WTC11 (cell line): ENCODE measurements at regions not wholly inside any gene's neighbourhood (a gene's known extent, or its start where the extent isn't known, plus 50 kb on each side); places are given as distances from the start of the nearest gene placed in this dataset.

Source experiments
- ATAC-seq: fragments of 200-7000 bp; cut with Tn5 transposase; 2 replicates; pipeline ENCODE4 v1.10.0; 2021; ENCODE audit warnings: mild to moderate bottlenecking, moderate library complexity
- CTCF ChIA-PET: fragments of 300-600 bp; sonication (Branson Sonifier 250); formaldehyde crosslinking; loops from one replicate; lab custom pipeline; 2021; ENCODE audit warnings: antibody characterized with exemption; lab: Charles Lee
- POLR2A ChIA-PET: fragments of 350-600 bp; sonication (Branson Sonifier 250); formaldehyde crosslinking; loops from one replicate; lab custom pipeline; 2021; ENCODE audit warnings: antibody characterized with exemption; lab: Charles Lee
- DNase-seq: peaks from one replicate; pipeline ENCODE4 v3.0.0; 2021; ENCODE audit warnings: low spot score
- H3K27ac Mint-ChIP-seq: 2 replicates; pipeline ENCODE4 v1.8.0; 2021; ENCODE audit warnings: mixed read lengths
- H3K27me3 Mint-ChIP-seq: 2 replicates; pipeline ENCODE4 v1.8.0; 2021; ENCODE audit warnings: low read depth, mild to moderate bottlenecking, moderate library complexity, mixed read lengths
- H3K36me3 Mint-ChIP-seq: 2 replicates; pipeline ENCODE4 v1.8.0; 2021; ENCODE audit warnings: mixed read lengths
- H3K4me1 Mint-ChIP-seq: 2 replicates; pipeline ENCODE4 v1.8.0; 2022; ENCODE audit warnings: mixed read lengths
- H3K4me3 Mint-ChIP-seq: 2 replicates; pipeline ENCODE4 v1.8.0; 2021; ENCODE audit warnings: mild to moderate bottlenecking, moderate library complexity, mixed read lengths
- H3K9me3 Mint-ChIP-seq: 2 replicates; pipeline ENCODE4 v1.8.0; 2021; ENCODE audit warnings: mixed read lengths
- AFF4 ChIP-seq: sonication (generic); formaldehyde crosslinking; IDR thresholded peaks from 2 replicates; pipeline ENCODE4 v1.8.1; 2023; ENCODE audit warnings: mild to moderate bottlenecking, missing genetic modification reagents, borderline replicate concordance
- ATF1 ChIP-seq: sonication (generic); formaldehyde crosslinking; IDR thresholded peaks from 2 replicates; pipeline ENCODE4 v1.8.1; 2023; ENCODE audit warnings: mild to moderate bottlenecking, moderate library complexity, missing genetic modification reagents
- ATF3 ChIP-seq: sonication (generic); formaldehyde crosslinking; conservative IDR thresholded peaks from 2 replicates; pipeline ENCODE4 v1.8.1; 2022; ENCODE audit warnings: mild to moderate bottlenecking, missing genetic modification reagents
- CREB1 ChIP-seq: sonication (generic); formaldehyde crosslinking; IDR thresholded peaks from 2 replicates; pipeline ENCODE4 v1.8.0; 2023; ENCODE audit warnings: mild to moderate bottlenecking, missing genetic modification reagents
- CREM ChIP-seq: sonication (generic); formaldehyde crosslinking; IDR thresholded peaks from 2 replicates; pipeline ENCODE4 v1.8.1; 2022; ENCODE audit warnings: mild to moderate bottlenecking, missing genetic modification reagents, moderate library complexity
- ELF4 ChIP-seq: sonication (generic); formaldehyde crosslinking; IDR thresholded peaks from 2 replicates; pipeline ENCODE4 v1.8.1; 2022; ENCODE audit warnings: low read depth, mild to moderate bottlenecking, moderate library complexity, missing genetic modification reagents
- ETV6 ChIP-seq: sonication (generic); formaldehyde crosslinking; IDR thresholded peaks from 2 replicates; pipeline ENCODE4 v1.8.1; 2022; ENCODE audit warnings: mild to moderate bottlenecking, missing genetic modification reagents
- GRHL2 ChIP-seq: fragments of 250-450 bp; sonication (Bioruptor Pico); IDR thresholded peaks from 2 replicates; pipeline ENCODE4 v1.8.0; 2022; ENCODE audit warnings: mild to moderate bottlenecking, moderate library complexity; ENCODE audit not compliant: insufficient replicate concordance, severe bottlenecking
- HMGA2 ChIP-seq: fragments of 250-450 bp; sonication (Bioruptor Pico); IDR thresholded peaks from 2 replicates; pipeline ENCODE4 v1.4.0; 2021; ENCODE audit warnings: mild to moderate bottlenecking, moderate library complexity
- HMGXB4 ChIP-seq: sonication (generic); formaldehyde crosslinking; IDR thresholded peaks from 2 replicates; pipeline ENCODE4 v1.8.1; 2023; ENCODE audit warnings: mild to moderate bottlenecking, moderate library complexity, missing genetic modification reagents
- MYBL2 ChIP-seq: sonication (generic); formaldehyde crosslinking; IDR thresholded peaks from 2 replicates; pipeline ENCODE4 v1.8.1; 2023; ENCODE audit warnings: mild to moderate bottlenecking, moderate library complexity, missing genetic modification reagents
- NFE2L1 ChIP-seq: sonication (generic); formaldehyde crosslinking; IDR thresholded peaks from 2 replicates; pipeline ENCODE4 v1.8.1; 2023; ENCODE audit warnings: missing genetic modification reagents
- NFYB ChIP-seq: sonication (generic); formaldehyde crosslinking; conservative IDR thresholded peaks from 2 replicates; pipeline ENCODE4 v1.8.0; 2022; ENCODE audit warnings: low read depth, missing genetic modification reagents
- PRRX2 ChIP-seq: fragments of 250-450 bp; sonication (Bioruptor Pico); IDR thresholded peaks from 2 replicates; pipeline ENCODE4 v1.8.0; 2021; ENCODE audit warnings: mild to moderate bottlenecking
- RELA ChIP-seq: sonication (generic); formaldehyde crosslinking; IDR thresholded peaks from 2 replicates; pipeline ENCODE4 v1.8.1; 2022; ENCODE audit warnings: missing genetic modification reagents, mild to moderate bottlenecking, borderline replicate concordance
- RORB ChIP-seq: fragments of 250-450 bp; sonication (Bioruptor Pico); IDR thresholded peaks from 2 replicates; pipeline ENCODE4 v1.9.0; 2021; ENCODE audit warnings: mild to moderate bottlenecking
- SMAD4 ChIP-seq: sonication (generic); formaldehyde crosslinking; IDR thresholded peaks from 2 replicates; pipeline ENCODE4 v1.8.0; 2022; ENCODE audit warnings: mild to moderate bottlenecking, missing genetic modification reagents
- SOX15 ChIP-seq: fragments of 250-450 bp; sonication (Bioruptor Pico); IDR thresholded peaks from 2 replicates; pipeline ENCODE4 v1.9.0; 2021; ENCODE audit warnings: mild to moderate bottlenecking
- ZNF219 ChIP-seq: sonication (generic); formaldehyde crosslinking; IDR thresholded peaks from 2 replicates; pipeline ENCODE4 v1.8.0; 2023; ENCODE audit warnings: missing genetic modification reagents, mild to moderate bottlenecking, borderline replicate concordance
- ZNF396 ChIP-seq: fragments of 250-450 bp; sonication (Bioruptor Pico); IDR thresholded peaks from 2 replicates; pipeline ENCODE4 v1.8.0; 2021; ENCODE audit warnings: mild to moderate bottlenecking, moderate library complexity, borderline replicate concordance
- ZNF512 ChIP-seq: sonication (generic); formaldehyde crosslinking; IDR thresholded peaks from 2 replicates; pipeline ENCODE4 v1.8.1; 2022; ENCODE audit warnings: missing genetic modification reagents, borderline replicate concordance
- ZNF671 ChIP-seq: fragments of 250-450 bp; sonication (Bioruptor Pico); IDR thresholded peaks from 2 replicates; pipeline ENCODE4 v1.8.0; 2021; ENCODE audit warnings: mild to moderate bottlenecking
- TF ChIP-seq, protein P1 (sequence below): sonication (generic); formaldehyde crosslinking; IDR thresholded peaks from 2 replicates; pipeline ENCODE4 v1.8.1; 2023; ENCODE audit warnings: mild to moderate bottlenecking, missing genetic modification reagents, moderate library complexity
- TF ChIP-seq, protein P2 (sequence below): fragments of 250-450 bp; sonication (Bioruptor Pico); IDR thresholded peaks from 2 replicates; pipeline ENCODE4 v1.8.0; 2021; ENCODE audit warnings: mild to moderate bottlenecking
- TF ChIP-seq, protein P3 (sequence below): sonication (generic); formaldehyde crosslinking; IDR thresholded peaks from 2 replicates; pipeline ENCODE4 v1.8.1; 2022; ENCODE audit warnings: mild to moderate bottlenecking, missing genetic modification reagents, moderate library complexity, borderline replicate concordance

DNA sequence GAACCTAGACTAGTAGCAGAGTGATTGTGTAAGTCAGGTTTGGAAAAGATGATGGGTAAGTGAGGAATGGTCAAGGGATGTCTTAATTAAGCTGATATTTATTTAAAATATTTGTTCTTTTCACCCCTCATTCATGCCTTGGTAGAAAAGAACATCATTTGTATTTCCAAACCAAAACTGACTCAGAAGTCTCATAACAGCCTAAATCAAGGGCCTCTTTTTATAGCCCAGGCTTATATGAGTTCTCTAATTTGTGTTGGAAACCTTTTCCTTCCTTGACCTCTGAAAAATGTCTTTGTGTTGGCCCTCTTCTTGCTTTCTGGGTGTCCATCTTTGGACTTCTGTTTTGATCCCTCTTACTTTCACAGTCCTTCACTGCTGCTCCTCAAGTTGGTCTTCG lies 1428.2 kb downstream of the MRPL39 start (continued):
- TF ChIP-seq, protein P1, sequence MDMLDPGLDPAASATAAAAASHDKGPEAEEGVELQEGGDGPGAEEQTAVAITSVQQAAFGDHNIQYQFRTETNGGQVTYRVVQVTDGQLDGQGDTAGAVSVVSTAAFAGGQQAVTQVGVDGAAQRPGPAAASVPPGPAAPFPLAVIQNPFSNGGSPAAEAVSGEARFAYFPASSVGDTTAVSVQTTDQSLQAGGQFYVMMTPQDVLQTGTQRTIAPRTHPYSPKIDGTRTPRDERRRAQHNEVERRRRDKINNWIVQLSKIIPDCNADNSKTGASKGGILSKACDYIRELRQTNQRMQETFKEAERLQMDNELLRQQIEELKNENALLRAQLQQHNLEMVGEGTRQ (CRISPR knock-in tag), result no peak

DNA sequence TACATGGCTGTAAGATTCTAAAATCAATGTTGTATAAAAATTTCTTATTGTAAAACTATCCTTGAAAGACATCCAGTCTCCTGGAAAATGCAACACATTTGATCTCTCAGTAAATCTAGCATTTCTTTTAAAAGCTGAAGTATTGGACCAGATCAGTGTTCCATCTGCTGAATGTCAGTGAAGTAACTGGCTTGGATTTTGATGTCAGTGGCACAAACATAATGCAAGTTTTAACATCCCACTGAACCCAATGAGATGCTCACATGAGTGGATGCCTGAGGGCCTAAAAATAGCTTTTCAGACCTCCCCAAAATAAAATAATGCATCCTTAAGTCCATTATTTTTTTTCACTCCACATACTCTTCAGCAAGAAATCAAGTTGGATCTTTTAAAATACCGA lies 1432.2 kb downstream of the MRPL39 start:
- ATAC-seq, result no peak
- TF ChIP-seq SMAD4 (no peak), ZNF512 (CRISPR knock-in tag) (no peak), GRHL2 (CRISPR knock-in tag) (no peak), SOX15 (CRISPR knock-in tag) (no peak), HMGXB4 (no peak), RORB (CRISPR knock-in tag) (no peak), RELA (CRISPR knock-in tag) (no peak), HMGA2 (CRISPR knock-in tag) (no peak), ETV6 (no peak), ATF3 (CRISPR knock-in tag) (no peak), AFF4 (CRISPR knock-in tag) (no peak)
- TF ChIP-seq, protein P2, sequence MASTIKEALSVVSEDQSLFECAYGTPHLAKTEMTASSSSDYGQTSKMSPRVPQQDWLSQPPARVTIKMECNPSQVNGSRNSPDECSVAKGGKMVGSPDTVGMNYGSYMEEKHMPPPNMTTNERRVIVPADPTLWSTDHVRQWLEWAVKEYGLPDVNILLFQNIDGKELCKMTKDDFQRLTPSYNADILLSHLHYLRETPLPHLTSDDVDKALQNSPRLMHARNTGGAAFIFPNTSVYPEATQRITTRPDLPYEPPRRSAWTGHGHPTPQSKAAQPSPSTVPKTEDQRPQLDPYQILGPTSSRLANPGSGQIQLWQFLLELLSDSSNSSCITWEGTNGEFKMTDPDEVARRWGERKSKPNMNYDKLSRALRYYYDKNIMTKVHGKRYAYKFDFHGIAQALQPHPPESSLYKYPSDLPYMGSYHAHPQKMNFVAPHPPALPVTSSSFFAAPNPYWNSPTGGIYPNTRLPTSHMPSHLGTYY (CRISPR knock-in tag), result no peak
- TF ChIP-seq, all 79 proteins: peak for 0
- no peak for DNase-seq
- no peak overlapping the region for H3K27ac Mint-ChIP-seq
- H3K4me3 Mint-ChIP-seq, result no peak overlapping the region
- ChIA-PET CTCF (no interaction called here), POLR2A (no interaction called here)
- no peaks in the 10 kb centered on the region for H3K4me1 Mint-ChIP-seq
- peaks cover 48% of the 10 kb centered on the region for H3K9me3 Mint-ChIP-seq
- H3K36me3 Mint-ChIP-seq, result peaks cover 19% of the 10 kb centered on the region
- H3K27me3 Mint-ChIP-seq, result peaks cover 3% of the 10 kb centered on the region

DNA sequence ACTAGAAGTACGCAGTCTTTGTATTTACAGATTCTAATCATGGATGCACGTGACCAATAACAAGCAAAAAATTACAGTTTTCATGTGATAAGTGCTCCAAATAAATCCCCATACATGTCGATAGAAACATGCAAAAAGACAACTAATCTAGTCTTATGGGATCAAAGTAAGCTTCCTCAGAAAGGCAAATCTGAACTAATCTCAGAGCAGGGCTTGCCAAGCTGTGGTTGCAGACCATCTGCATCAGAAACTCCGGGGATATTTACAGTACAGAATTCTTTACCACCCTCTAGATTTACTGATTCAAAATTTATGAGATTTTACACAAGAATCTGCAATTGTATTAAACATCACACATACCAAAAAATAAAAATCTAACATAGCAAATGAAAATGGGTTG lies 1435.5 kb downstream of the MRPL39 start:
- H3K27ac Mint-ChIP-seq, result no peak overlapping the region
- DNase-seq (no peak), ATAC-seq (no peak)
- CTCF ChIA-PET, result no interaction called here
- H3K36me3 Mint-ChIP-seq, result peaks cover 19% of the 10 kb centered on the region
- H3K4me3 Mint-ChIP-seq, result no peak overlapping the region
- peaks cover 3% of the 10 kb centered on the region for H3K27me3 Mint-ChIP-seq
- no peaks in the 10 kb centered on the region for H3K4me1 Mint-ChIP-seq
- POLR2A ChIA-PET, result no interaction called here
- peaks cover 55% of the 10 kb centered on the region for H3K9me3 Mint-ChIP-seq
- no peak for TF ChIP-seq NFYB (CRISPR knock-in tag)
- no peak for TF ChIP-seq NFE2L1 (CRISPR knock-in tag)
- TF ChIP-seq ATF1 (CRISPR knock-in tag), result no peak
- no peak for TF ChIP-seq ZNF219 (CRISPR knock-in tag)
- no peak for TF ChIP-seq RORB (CRISPR knock-in tag)
- TF ChIP-seq, protein P3, sequence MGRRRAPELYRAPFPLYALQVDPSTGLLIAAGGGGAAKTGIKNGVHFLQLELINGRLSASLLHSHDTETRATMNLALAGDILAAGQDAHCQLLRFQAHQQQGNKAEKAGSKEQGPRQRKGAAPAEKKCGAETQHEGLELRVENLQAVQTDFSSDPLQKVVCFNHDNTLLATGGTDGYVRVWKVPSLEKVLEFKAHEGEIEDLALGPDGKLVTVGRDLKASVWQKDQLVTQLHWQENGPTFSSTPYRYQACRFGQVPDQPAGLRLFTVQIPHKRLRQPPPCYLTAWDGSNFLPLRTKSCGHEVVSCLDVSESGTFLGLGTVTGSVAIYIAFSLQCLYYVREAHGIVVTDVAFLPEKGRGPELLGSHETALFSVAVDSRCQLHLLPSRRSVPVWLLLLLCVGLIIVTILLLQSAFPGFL (CRISPR knock-in tag), result no peak
- TF ChIP-seq MYBL2 (CRISPR knock-in tag), result no peak
- no peak for TF ChIP-seq HMGA2 (CRISPR knock-in tag)
- no peak for TF ChIP-seq ZNF671 (CRISPR knock-in tag)
- TF ChIP-seq CREM (CRISPR knock-in tag), result no peak
- TF ChIP-seq CREB1 (CRISPR knock-in tag), result no peak
- TF ChIP-seq ELF4 (CRISPR knock-in tag), result no peak
- TF ChIP-seq PRRX2 (CRISPR knock-in tag), result no peak
- no peak for TF ChIP-seq ZNF396 (CRISPR knock-in tag)
